DOHH2 (cell line): ENCODE measurements at regions not wholly inside any gene's neighbourhood (a gene's known extent, or its start where the extent isn't known, plus 50 kb on each side); places are given as distances from the start of the nearest gene placed in this dataset.

ENCODE experiments used
- CTCF ChIP-seq: fragments of 200-600 bp; sonication (generic); IDR thresholded peaks from one replicate; pipeline ENCODE4 v1.5.1; 2014; ENCODE audit warnings: antibody characterized with exemption, mild to moderate bottlenecking, low read depth, low read length; ENCODE audit not compliant: poor library complexity, severe bottlenecking
- EZH2phosphoT487 ChIP-seq: fragments of 200-600 bp; sonication (generic); IDR thresholded peaks from 2 replicates; pipeline ENCODE4 v1.6.1; 2017; ENCODE audit warnings: borderline replicate concordance, mild to moderate bottlenecking, antibody characterized with exemption, low read length, moderate library complexity, mixed read lengths

- TF ChIP-seq CTCF (no peak), EZH2phosphoT487 (no peak)
These were observed 78.9 kb upstream of the CTTNBP2NL start for GRCh38 chr1:112317140-112317539.
